C4-2B (cell line): ENCODE measurements at regions not wholly inside any gene's neighbourhood (a gene's known extent, or its start where the extent isn't known, plus 50 kb on each side); places are given as distances from the start of the nearest gene placed in this dataset.

Experiments used
- H3K27ac ChIP-seq: fragments of 450-650 bp; 2 replicates; pipeline ENCODE4 v1.5.1; 2017
- CTCF ChIP-seq: fragments of 450-650 bp; conservative IDR thresholded peaks from 2 replicates; pipeline ENCODE4 v1.5.1; 2017; ENCODE audit warnings: mild to moderate bottlenecking
- ZFX ChIP-seq: fragments of 450-650 bp; IDR thresholded peaks from 2 replicates; pipeline ENCODE4 v1.6.1; 2017

GRCh38 chr3:104825116-104825515 is 541.6 kb upstream of the ALCAM start:
- TF ChIP-seq CTCF (no peak), ZFX (no peak)
- no peak overlapping the region for H3K27ac ChIP-seq

GRCh38 chr3:104831071-104831470 is 535.6 kb upstream of the ALCAM start:
- H3K27ac ChIP-seq: no peak overlapping the region
- TF ChIP-seq ZFX (no peak), CTCF (no peak)

DNA sequence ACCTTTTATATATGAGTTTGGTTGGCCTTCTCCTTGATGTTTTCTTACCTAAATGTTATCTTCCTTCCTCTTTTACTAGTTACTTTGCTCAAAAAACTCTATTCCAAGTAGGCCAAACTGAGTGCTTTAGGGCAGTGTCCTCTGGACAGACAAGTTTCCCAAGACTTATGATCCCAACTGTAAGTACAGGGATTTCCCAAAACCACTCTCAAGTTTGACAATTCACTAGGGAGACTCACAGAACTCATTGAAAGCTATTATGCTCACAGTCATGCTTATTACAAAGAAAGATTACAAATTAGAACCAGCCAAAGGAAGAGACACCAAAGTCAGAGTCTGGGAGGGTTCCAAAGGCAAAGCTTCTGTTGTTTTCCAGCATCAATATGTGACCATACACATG is 534.2 kb upstream of the ALCAM start:
- no peak for TF ChIP-seq ZFX
- no peak for TF ChIP-seq CTCF
- H3K27ac ChIP-seq: no peak overlapping the region

DNA sequence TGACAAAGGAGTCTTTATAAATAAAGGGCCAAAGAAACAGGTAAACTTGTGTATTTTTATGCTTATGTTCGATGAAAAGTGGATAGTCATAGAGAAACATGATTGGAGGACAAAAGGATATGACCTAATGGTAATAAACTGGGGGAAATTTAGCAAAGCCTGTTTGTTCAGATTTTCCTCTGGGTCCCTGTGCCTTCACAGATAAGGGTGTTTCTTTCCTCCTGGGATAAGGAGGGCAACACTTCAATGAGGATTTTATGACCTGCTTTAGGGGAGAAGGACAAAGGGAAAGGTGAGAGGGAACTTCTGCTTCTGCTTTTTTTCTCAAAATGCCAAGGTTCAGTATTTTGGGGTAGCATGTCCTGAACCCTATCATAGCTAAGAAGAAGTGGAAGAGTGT is 531.3 kb upstream of the ALCAM start:
- TF ChIP-seq CTCF: no peak
- no peak for TF ChIP-seq ZFX
- H3K27ac ChIP-seq: no peak overlapping the region

GRCh38 chr3:104846270-104846669 is 520.4 kb upstream of the ALCAM start:
- no peak for TF ChIP-seq CTCF
- no peak for TF ChIP-seq ZFX
- H3K27ac ChIP-seq: no peak overlapping the region

GRCh38 chr3:104849070-104849469 is 517.6 kb upstream of the ALCAM start:
- no peak overlapping the region for H3K27ac ChIP-seq
- TF ChIP-seq ZFX (no peak), CTCF (no peak)

- H3K27ac ChIP-seq: no peak overlapping the region
- TF ChIP-seq CTCF: no peak
- TF ChIP-seq ZFX: no peak
Measured at GRCh38 chr3:104854468-104854867, 512.2 kb upstream of the ALCAM start.
